Heart left ventricle (tissue), 16 donors: ENCODE measurements at regions not wholly inside any gene's neighbourhood (a gene's known extent, or its start where the extent isn't known, plus 50 kb on each side); places are given as distances from the start of the nearest gene placed in this dataset.
"Not testable (repeated sequence)": the region's sequence is repeated elsewhere in the genome, so short reads cannot be mapped to it uniquely, and the experiment has no call there.

Experiments used
- ATAC-seq, 4 donors: fragments of 200-7000 bp; cut with Tn5 transposase; one replicate each; pipeline ENCODE4 v1.9.1; 2020 to 2022; ENCODE audit warnings: moderate library complexity in 4 of 4, mild to moderate bottlenecking in 3 of 4, moderate number of reproducible peaks in 1 of 4
- DNase-seq, 5 donors: peaks; one replicate each; pipeline ENCODE4 v3.0.0-alpha.2; 2020
- H3K27ac ChIP-seq, 12 donors: fragments of 200-600 bp; sonication (generic) in 4 of 12; one replicate each; pipeline versions ENCODE4 v1.5.0 to v1.8.0; 2016 to 2022; ENCODE audit warnings: mild to moderate bottlenecking in 2 of 12
- H3K27me3 ChIP-seq, 9 donors: fragments of 200-600 bp; sonication (generic) in 2 of 9; one replicate each; pipeline versions ENCODE4 v1.5.1 to v1.8.0; 2016 to 2022; ENCODE audit warnings: mild to moderate bottlenecking in 3 of 9
- H3K36me3 ChIP-seq, 9 donors: fragments of 200-600 bp; sonication (generic) in 2 of 9; one replicate each; pipeline versions ENCODE4 v1.5.0 to v1.8.0; 2018 to 2022; ENCODE audit warnings: mild to moderate bottlenecking in 2 of 9
- H3K4me1 ChIP-seq, 12 donors: fragments of 200-600 bp; sonication (generic) in 4 of 12; one replicate each; pipeline versions ENCODE4 v1.5.0 to v1.8.0; 2016 to 2022; ENCODE audit warnings: mild to moderate bottlenecking in 3 of 12
- H3K4me3 ChIP-seq, 12 donors: fragments of 200-600 bp; sonication (generic) in 4 of 12; one replicate each; pipeline versions ENCODE4 v1.5.0 to v1.8.0; 2017 to 2022; ENCODE audit warnings: mild to moderate bottlenecking in 9 of 12, moderate library complexity in 4 of 12
- H3K9me3 ChIP-seq, 12 donors: fragments of 200-600 bp; sonication (generic) in 4 of 12; one replicate each; pipeline versions ENCODE4 v1.5.0 to v1.8.0; 2016 to 2022; ENCODE audit warnings: mild to moderate bottlenecking in 1 of 12
- CTCF ChIP-seq, 12 donors: fragments of 200-600 bp; sonication (generic) in 4 of 12; IDR thresholded peaks; one replicate each; pipeline versions ENCODE4 v1.5.0 to v1.8.0; 2018 to 2022; ENCODE audit warnings: antibody characterized with exemption in 12 of 12, mild to moderate bottlenecking in 5 of 12
- POLR2A ChIP-seq, 2 donors: fragments of 450-650 bp; IDR thresholded peaks; one replicate each; pipeline ENCODE4 v1.6.1; 2017; ENCODE audit warnings: antibody characterized with exemption in 2 of 2, mild to moderate bottlenecking in 2 of 2, moderate library complexity in 2 of 2
- WGBS, 4 donors: extraction: QIAGEN DNeasy Blood & Tissue Kit in 2 of 4; methylation state at CpG; one replicate each; pipeline versions ENCODE4 v1.1.5 to v1.1.7; 2013 to 2018; 5-methylcytosine and 5-hydroxymethylcytosine counted together
- intact Hi-C, 10 donors: fragments of 100-400 bp; cut with DNase I; formaldehyde crosslinking; loops; one replicate each; pipeline versions ENCODE4 v1.11.1 to v1.14.2; 2022
- donor health status: ischemic (EF 13 %, LVEDD 7.1; RV severe dilation, severe dysfunction).
- donor health status: healthy with polysubstance abuse.
- donor health status: DM: no; HTN: yes; CAD: no.
- donor health status: DM: no; HTN: no; CAD: no.
- donor health status: ischemic (EF 25% LVEDD 6.9; RV normal size, moderate dysfunction).
- donor health status: ischemic (EF 25% LVEDD 5.7; RV mildly dilated, moderate dysfunction).
- donor health status: healthy.
- donor health status: DM: yes; HTN: yes; CAD: no.
- donor health status: ischemic (EF 35%, LVEDD 5.7; RV mildly dilated, moderate dysfunction).
- donor health status: nonischemic (EF 11% LVEDD 7.7; RV severe dilation, severe dysfunction).
- donor health status: DM: yes; HTN: yes; CAD: no.
- donor health status: PGD.
- donor health status: ischemic (EF 29% LVEDD 5.4; RV normal size, mild dysfunction).
- donor health status: nonischemic (EF 23%, LVEDD 6.1; RV moderate dilation, normal function).

DNA sequence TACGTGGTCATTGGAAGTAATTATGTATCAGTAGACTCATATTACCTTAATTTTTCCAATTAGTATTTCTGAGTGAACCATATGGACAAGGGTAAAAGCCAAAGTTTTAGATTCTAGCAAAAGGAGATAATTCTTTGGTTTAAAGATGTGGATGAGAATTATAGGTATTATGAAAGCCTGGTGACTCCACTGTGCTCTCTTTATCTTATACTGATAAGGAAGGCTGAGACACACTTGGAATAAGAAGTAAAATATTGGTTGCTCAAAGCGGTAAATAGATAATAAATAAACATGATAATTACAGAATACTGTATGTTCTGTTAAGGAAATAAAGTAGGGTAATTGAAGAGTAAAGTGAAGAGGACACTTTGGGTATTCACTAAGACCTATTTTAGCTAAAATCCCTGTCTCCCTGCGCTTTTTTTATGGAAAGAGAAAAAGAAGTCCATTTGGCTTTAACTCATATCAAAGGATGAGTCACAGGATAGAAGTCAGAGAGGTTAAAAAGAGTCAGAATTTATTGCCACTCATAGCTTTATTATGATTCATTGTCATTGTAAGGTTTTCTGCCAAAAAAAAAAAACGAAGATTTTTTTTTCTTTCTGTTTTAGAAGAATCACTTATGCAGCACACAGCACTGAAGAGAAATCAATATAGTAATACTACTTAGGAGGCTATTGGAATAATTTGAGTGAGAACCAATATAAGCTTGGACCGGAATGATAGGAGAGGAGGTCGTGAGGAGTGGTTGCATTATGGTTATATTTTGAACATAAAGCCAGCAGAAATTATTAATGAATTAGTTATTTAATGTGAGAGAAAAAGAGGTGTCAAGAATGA lies 2463.1 kb downstream of the ARAP2 start:
- H3K27me3 ChIP-seq, result no peaks in the 10 kb centered on the region
- no peak overlapping the region for H3K4me3 ChIP-seq
- ATAC-seq (no peak), DNase-seq (no peak)
- H3K9me3 ChIP-seq, result no peaks in the 10 kb centered on the region
- H3K4me1 ChIP-seq, result no peaks in the 10 kb centered on the region
- WGBS, 4 donors, result 57 to 62% (median 59%) methylated on average over 6 of the region's 6 CpGs
- intact Hi-C loops, result no loop called here
- no peak for TF ChIP-seq CTCF (IDR thresholded peaks at IDR 0.05)
- no peak for TF ChIP-seq POLR2A (IDR thresholded peaks at IDR 0.05)
- H3K27ac ChIP-seq, result no peak overlapping the region
- H3K36me3 ChIP-seq, result no peaks in the 10 kb centered on the region

DNA sequence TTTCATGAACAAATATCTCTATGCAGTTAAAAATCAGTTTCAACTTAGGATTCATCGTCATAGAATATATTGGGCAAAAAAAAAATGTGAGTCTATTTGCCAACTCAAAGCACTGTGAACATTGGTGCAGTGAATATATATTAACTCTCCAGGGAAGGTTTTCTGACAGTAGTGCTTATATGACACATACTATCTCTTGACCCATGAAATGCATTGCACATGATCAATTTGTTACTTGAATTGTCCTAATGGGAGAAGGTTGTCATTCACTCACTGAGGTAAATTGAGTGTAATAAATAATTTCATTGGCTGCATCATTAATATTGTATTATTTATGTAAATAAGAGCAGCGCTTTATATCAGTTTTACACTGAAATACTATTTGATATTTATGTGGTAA lies 2458.5 kb downstream of the ARAP2 start:
- 85 to 90% (median 86%) methylated on average over 2 of the region's 2 CpGs for WGBS, 4 donors
- no peak overlapping the region for H3K4me3 ChIP-seq
- intact Hi-C loops, result no loop called here
- H3K9me3 ChIP-seq, result no peaks in the 10 kb centered on the region
- H3K4me1 ChIP-seq, result no peaks in the 10 kb centered on the region
- no peak for ATAC-seq
- no peaks in the 10 kb centered on the region for H3K27me3 ChIP-seq
- DNase-seq, result no peak
- no peaks in the 10 kb centered on the region for H3K36me3 ChIP-seq
- no peak overlapping the region for H3K27ac ChIP-seq
- TF ChIP-seq CTCF (IDR thresholded peaks at IDR 0.05), result no peak
- TF ChIP-seq POLR2A (IDR thresholded peaks at IDR 0.05), result no peak

DNA sequence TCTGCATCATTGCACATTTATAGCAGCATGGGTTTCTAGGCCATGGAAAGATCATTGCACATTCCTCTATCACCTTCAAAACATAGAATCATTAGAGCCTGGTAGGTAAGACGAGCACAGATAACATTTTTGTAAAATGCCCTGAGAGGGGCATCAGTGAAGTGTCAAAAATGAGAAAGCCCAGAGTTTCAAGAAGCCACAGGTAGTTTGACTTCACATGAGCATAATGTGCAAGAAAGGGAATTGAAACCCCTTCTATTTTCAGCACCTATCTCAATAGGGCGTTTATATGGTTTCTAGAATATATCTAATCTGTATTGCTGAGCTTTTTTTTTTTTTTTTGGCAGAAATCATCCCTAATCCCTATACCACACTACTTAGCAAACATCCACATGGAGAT lies 2441.7 kb downstream of the ARAP2 start:
- H3K4me1 ChIP-seq, result no peaks in the 10 kb centered on the region

DNA sequence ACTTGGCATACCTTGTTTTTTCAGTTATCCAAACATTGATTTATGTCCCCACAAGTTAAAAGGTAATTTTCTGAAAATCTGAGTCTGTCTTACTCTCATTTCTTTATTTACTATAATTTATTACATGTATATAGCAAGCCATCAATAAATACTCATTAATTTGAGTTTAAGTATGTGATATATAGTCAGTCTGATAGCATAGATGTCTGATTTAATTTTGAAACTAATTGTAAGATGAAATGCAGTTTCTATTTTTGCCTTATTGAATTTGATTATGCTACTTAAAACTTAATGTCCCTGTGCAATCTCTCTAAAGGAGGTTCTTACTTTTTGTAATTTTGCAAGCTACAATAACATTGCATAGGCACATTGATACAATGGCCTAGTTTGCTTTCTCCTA lies 2418.6 kb downstream of the ARAP2 start:
- no peaks in the 10 kb centered on the region for H3K36me3 ChIP-seq
- no peak for ATAC-seq
- DNase-seq, result no peak
- H3K9me3 ChIP-seq, result no peaks in the 10 kb centered on the region
- H3K27ac ChIP-seq, result no peak overlapping the region
- no peak overlapping the region for H3K4me3 ChIP-seq
- TF ChIP-seq CTCF (IDR thresholded peaks at IDR 0.05), result no peak
- no peak for TF ChIP-seq POLR2A (IDR thresholded peaks at IDR 0.05)
- H3K4me1 ChIP-seq, result no peaks in the 10 kb centered on the region
- intact Hi-C loops, result no loop called here
- no peaks in the 10 kb centered on the region for H3K27me3 ChIP-seq

More for the DNA sequence above, 2441.7 kb downstream of the ARAP2 start:
- Histone ChIP-seq H3K27me3 (no peaks in the 10 kb centered on the region), H3K27ac (no peak overlapping the region), H3K9me3 (peaks cover 0 to 2% (median 0%) of the 10 kb centered on the region in 12 donors), H3K36me3 (no peaks in the 10 kb centered on the region), H3K4me3 (no peak overlapping the region)
- intact Hi-C loops, result no loop called here
- TF ChIP-seq CTCF (IDR thresholded peaks at IDR 0.05), result no peak
- no peak for TF ChIP-seq POLR2A (IDR thresholded peaks at IDR 0.05)
- ATAC-seq (no peak), DNase-seq (no peak)
- 24 to 38% (median 31%) methylated on average over 2 of the region's 2 CpGs for WGBS, 4 donors

DNA sequence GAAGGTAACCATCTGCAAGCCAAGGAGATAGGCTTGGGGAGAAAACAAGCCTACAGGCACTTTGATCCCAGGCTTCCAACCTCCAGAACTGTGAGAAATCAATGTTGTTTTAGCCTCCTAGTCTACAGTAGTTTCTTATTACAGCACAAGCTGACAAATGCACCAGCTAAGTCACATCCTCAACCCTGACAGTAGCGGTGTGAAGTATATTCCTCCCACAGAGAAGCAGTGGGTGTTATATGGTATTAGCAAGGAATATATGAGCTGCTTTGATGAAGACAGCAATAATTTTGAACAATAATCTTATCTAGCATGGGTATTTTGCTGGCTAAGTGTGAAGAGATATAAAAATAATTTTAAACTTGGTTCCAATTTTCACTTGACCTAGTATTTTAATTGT lies 2415.0 kb downstream of the ARAP2 start:
- H3K27ac ChIP-seq, ATAC-seq, H3K36me3 ChIP-seq, H3K9me3 ChIP-seq, DNase-seq, H3K4me3 ChIP-seq, H3K4me1 ChIP-seq, intact Hi-C loops, H3K27me3 ChIP-seq: not testable (repeated sequence)
- 84 to 95% (median 86%) methylated on average over 1 of the region's 1 CpG for WGBS, 4 donors
